Body of pancreas (tissue), 4 donors: ENCODE measurements at regions not wholly inside any gene's neighbourhood (a gene's known extent, or its start where the extent isn't known, plus 50 kb on each side); places are given as distances from the start of the nearest gene placed in this dataset.

Experiments used
- ATAC-seq: fragments of 150-250 bp; one replicate; pipeline ENCODE4 v1.9.1; 2016
- DNase-seq, 4 donors: peaks; one replicate each; pipeline ENCODE4 v3.0.0-alpha.2; 2019
- H3K27ac ChIP-seq, 4 donors: fragments of 200-600 bp; sonication (generic); 1 replicate in 3 of 4; 2 replicates in 1 of 4; pipeline versions ENCODE4 v1.5.1 to v1.6.1; 2016 to 2019; ENCODE audit warnings: mild to moderate bottlenecking in 1 of 4, mixed read lengths in 1 of 4, moderate library complexity in 1 of 4
- H3K27me3 ChIP-seq, 2 donors: fragments of 200-600 bp; sonication (generic); one replicate each; pipeline ENCODE4 v1.6.0; 2016; ENCODE audit warnings: mild to moderate bottlenecking in 1 of 2
- H3K36me3 ChIP-seq, 2 donors: fragments of 200-600 bp; sonication (generic); replicated peaks in 1 of 2; 2 replicates each; pipeline ENCODE4 v1.5.1; 2016; ENCODE audit warnings: low read depth in 2 of 2; ENCODE audit not compliant: insufficient read depth in 1 of 2
- H3K4me1 ChIP-seq: fragments of 200-600 bp; sonication (generic); one replicate; pipeline ENCODE4 v1.6.0; 2016
- H3K4me3 ChIP-seq, 2 donors: fragments of 200-600 bp; sonication (generic); 1 replicate in 1 of 2; 2 replicates in 1 of 2; pipeline ENCODE4 v1.5.1; 2016 to 2019
- H3K9me3 ChIP-seq, 3 donors: fragments of 200-600 bp; sonication (generic); 1 replicate in 2 of 3; 2 replicates in 1 of 3; pipeline ENCODE4 v1.5.1; 2016
- POLR2A ChIP-seq, 3 donors: fragments of 450-650 bp; IDR thresholded peaks; one replicate each; pipeline ENCODE4 v1.6.1; 2016; ENCODE audit warnings: antibody characterized with exemption in 3 of 3, mild to moderate bottlenecking in 2 of 3
- WGBS, 2 donors: methylation state at CpG; one replicate each; pipeline ENCODE4 v1.1.5; 2017; 5-methylcytosine and 5-hydroxymethylcytosine counted together
- intact Hi-C: fragments of 100-400 bp; cut with DNase I; formaldehyde crosslinking; loops from one replicate; pipeline ENCODE4 v1.15.1; 2023
- TF ChIP-seq, protein P1 (sequence below), 7 experiments: fragments of 450-650 bp in 4 of 7; fragments of 200-600 bp in 3 of 7; sonication (generic) in 3 of 7; IDR thresholded peaks; one replicate each; pipeline ENCODE4 v1.5.1; 2016 to 2019; ENCODE audit warnings: antibody characterized with exemption in 7 of 7

DNA sequence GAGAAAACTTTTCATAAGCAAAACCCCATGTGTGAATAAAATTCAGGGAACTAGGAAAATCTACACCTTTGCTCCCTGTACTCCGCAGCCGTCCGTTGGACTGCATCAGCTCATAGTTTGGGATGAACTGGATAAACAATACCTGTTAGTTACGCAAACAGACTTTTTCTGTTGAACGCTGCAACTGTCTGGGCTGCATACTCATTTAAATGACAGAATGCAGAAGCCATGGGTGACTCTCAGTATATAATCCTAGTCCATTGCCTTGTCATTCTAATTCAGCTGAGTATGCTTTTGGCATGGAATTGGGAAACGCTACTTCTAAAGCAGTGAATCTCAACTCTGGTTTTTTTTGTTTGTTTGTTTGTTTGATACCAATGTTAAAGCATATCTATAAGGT lies 151.6 kb downstream of the SLITRK1 start:
- H3K27ac ChIP-seq, result peak overlapping the region in 1 of 4 donors; percentile 27
- no peak overlapping the region for H3K4me3 ChIP-seq
- TF ChIP-seq, protein P1, sequence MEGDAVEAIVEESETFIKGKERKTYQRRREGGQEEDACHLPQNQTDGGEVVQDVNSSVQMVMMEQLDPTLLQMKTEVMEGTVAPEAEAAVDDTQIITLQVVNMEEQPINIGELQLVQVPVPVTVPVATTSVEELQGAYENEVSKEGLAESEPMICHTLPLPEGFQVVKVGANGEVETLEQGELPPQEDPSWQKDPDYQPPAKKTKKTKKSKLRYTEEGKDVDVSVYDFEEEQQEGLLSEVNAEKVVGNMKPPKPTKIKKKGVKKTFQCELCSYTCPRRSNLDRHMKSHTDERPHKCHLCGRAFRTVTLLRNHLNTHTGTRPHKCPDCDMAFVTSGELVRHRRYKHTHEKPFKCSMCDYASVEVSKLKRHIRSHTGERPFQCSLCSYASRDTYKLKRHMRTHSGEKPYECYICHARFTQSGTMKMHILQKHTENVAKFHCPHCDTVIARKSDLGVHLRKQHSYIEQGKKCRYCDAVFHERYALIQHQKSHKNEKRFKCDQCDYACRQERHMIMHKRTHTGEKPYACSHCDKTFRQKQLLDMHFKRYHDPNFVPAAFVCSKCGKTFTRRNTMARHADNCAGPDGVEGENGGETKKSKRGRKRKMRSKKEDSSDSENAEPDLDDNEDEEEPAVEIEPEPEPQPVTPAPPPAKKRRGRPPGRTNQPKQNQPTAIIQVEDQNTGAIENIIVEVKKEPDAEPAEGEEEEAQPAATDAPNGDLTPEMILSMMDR (IDR thresholded peaks at IDR 0.05), result no peak
- TF ChIP-seq POLR2A (IDR thresholded peaks at IDR 0.05), result no peak
- no peak for DNase-seq
- H3K36me3 ChIP-seq, result no peaks in the 10 kb centered on the region
- no peaks in the 10 kb centered on the region for H3K4me1 ChIP-seq
- intact Hi-C loops, result no loop called here
- 20 to 22% methylated on average over 6 of the region's 6 CpGs for WGBS, 2 donors
- ATAC-seq, result peak; percentile 56
- H3K27me3 ChIP-seq, result no peaks in the 10 kb centered on the region
- H3K9me3 ChIP-seq, result no peaks in the 10 kb centered on the region

DNA sequence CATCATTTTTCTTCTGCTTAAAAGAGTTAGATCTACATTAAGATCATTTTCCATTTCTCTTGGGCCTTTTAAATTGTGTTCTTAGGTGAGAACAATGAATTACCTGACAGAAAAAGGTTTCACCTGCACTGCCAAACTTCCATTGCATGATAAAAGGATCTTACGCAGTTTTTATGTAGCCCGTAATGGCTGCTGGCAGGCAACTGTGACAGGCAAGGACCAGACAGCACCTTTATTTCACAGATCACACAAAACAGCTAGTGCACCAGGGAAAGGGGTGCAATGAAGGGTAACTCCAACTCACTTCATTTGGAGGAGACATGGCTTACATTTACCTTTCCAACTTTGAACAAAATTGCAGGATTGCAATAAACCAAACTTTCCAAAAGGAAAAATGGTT lies 159.8 kb downstream of the SLITRK1 start:
- H3K4me1 ChIP-seq, result no peaks in the 10 kb centered on the region
- no peak for DNase-seq
- no peak overlapping the region for H3K27ac ChIP-seq
- no peaks in the 10 kb centered on the region for H3K27me3 ChIP-seq
- intact Hi-C loops, result no loop called here
- no peak for ATAC-seq
- no peaks in the 10 kb centered on the region for H3K36me3 ChIP-seq
- no peaks in the 10 kb centered on the region for H3K9me3 ChIP-seq
- no peak overlapping the region for H3K4me3 ChIP-seq
- 93 to 94% methylated on average over 2 of the region's 2 CpGs for WGBS, 2 donors
- TF ChIP-seq, protein P1 (IDR thresholded peaks at IDR 0.05), result no peak
- TF ChIP-seq POLR2A (IDR thresholded peaks at IDR 0.05), result no peak

DNA sequence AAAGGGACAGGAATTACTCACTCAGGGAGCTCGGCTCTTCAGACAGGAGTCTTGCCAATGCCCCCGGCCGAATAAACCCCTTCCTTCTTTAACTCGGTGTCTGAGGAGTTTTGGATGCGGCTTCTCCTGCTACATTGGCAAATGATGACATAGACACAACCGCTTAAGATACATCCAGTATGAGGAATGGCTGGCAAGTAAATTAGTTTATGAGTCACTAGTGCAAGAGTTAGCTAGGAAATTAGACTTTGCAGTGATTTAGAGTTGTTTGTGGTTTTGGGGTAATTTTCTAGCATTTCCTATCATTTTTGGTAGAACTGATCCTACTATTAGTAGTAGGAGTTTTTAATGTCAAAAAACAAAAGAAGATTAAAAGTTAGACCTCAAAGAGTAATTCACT lies 166.2 kb downstream of the SLITRK1 start:
- WGBS, 2 donors, result 86 to 89% methylated on average over 6 of the region's 6 CpGs
- Histone ChIP-seq H3K4me1 (no peaks in the 10 kb centered on the region), H3K36me3 (no peaks in the 10 kb centered on the region), H3K4me3 (no peak overlapping the region), H3K27me3 (no peaks in the 10 kb centered on the region), H3K9me3 (no peaks in the 10 kb centered on the region), H3K27ac (no peak overlapping the region)
- intact Hi-C loops, result no loop called here
- TF ChIP-seq, protein P1 (IDR thresholded peaks at IDR 0.05), result no peak
- TF ChIP-seq POLR2A (IDR thresholded peaks at IDR 0.05), result no peak
- ATAC-seq (no peak), DNase-seq (no peak)

DNA sequence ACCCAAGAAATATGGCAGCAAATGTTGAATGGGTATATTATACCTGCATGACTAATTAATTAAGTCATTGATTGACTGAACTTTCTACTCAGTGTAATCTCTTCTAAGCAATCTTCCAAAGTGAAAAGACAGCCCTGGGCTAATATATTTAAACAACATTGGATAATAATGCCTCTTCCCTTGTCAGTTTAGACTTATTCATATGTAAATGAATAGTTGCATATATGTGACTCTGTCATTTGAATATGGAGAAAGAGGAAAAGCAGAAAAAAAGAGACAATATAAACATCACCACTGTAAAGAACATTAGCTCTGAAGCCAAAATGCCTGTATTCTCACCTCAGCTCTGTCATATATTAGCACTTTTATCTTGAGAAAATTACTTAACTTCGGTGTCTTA lies 168.0 kb downstream of the SLITRK1 start:
- Histone ChIP-seq H3K27me3 (no peaks in the 10 kb centered on the region), H3K27ac (no peak overlapping the region), H3K9me3 (no peaks in the 10 kb centered on the region), H3K4me1 (no peaks in the 10 kb centered on the region), H3K36me3 (no peaks in the 10 kb centered on the region), H3K4me3 (no peak overlapping the region)
- ATAC-seq (no peak), DNase-seq (no peak)
- no peak for TF ChIP-seq POLR2A (IDR thresholded peaks at IDR 0.05)
- TF ChIP-seq, protein P1 (IDR thresholded peaks at IDR 0.05), result no peak
- 80 to 82% methylated on average over 1 of the region's 1 CpG for WGBS, 2 donors
- intact Hi-C loops, result no loop called here

DNA sequence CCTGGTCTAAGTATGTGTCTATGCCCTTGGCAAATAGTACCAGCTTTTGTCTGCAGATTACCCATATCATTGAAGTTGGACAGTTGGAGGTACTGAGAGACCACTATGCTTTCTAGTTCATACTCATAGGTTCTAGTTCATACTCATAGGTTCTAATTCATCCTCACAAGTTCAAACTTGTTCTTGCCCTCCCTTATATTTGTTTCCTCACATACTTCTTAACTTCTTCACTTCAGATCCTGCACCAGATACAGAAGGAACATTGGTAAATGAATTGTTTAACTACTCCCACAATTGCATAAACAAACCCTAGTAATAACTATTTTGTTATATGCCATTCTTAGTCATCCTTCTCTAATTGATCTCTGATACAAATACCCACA lies 172.2 kb downstream of the SLITRK1 start:
- no peaks in the 10 kb centered on the region for H3K27me3 ChIP-seq
- ATAC-seq (no peak), DNase-seq (no peak)
- intact Hi-C loops, result no loop called here
- H3K4me3 ChIP-seq, result no peak overlapping the region
- no peaks in the 10 kb centered on the region for H3K4me1 ChIP-seq
- H3K27ac ChIP-seq, result no peak overlapping the region
- TF ChIP-seq, protein P1 (IDR thresholded peaks at IDR 0.05), result no peak
- TF ChIP-seq POLR2A (IDR thresholded peaks at IDR 0.05), result no peak
- H3K9me3 ChIP-seq, result no peaks in the 10 kb centered on the region
- H3K36me3 ChIP-seq, result no peaks in the 10 kb centered on the region
